DND-41 (cell line): ENCODE measurements at regions not wholly inside any gene's neighbourhood (a gene's known extent, or its start where the extent isn't known, plus 50 kb on each side); places are given as distances from the start of the nearest gene placed in this dataset.
"Not testable (repeated sequence)": the region's sequence is repeated elsewhere in the genome, so short reads cannot be mapped to it uniquely, and the experiment has no call there.

ENCODE experiments used
- ATAC-seq: fragments of 200-7000 bp; cut with Tn5 transposase; 3 replicates; pipeline ENCODE4 v1.9.1; 2021; ENCODE audit warnings: low read depth; ENCODE audit not compliant: insufficient read depth
- DNase-seq: peaks from one replicate; pipeline ENCODE4 v3.0.0-alpha.2; 2020
- H2AFZ ChIP-seq: 2 replicates; pipeline ENCODE4 v1.6.0; 2012; ENCODE audit warnings: low read depth, low read length
- H3K27ac ChIP-seq: 2 replicates; pipeline ENCODE4 v1.5.1; 2012; ENCODE audit warnings: low read length, inconsistent platforms
- H3K27me3 ChIP-seq: fragments of 200-600 bp; sonication (generic); 2 replicates; pipeline ENCODE4 v1.6.0; 2012; ENCODE audit warnings: low read length, mild to moderate bottlenecking, inconsistent platforms; ENCODE audit not compliant: insufficient read depth, poor library complexity
- H3K36me3 ChIP-seq: 2 replicates; pipeline ENCODE4 v1.5.1; 2012; ENCODE audit warnings: low read length, inconsistent platforms; ENCODE audit not compliant: insufficient read depth
- H3K4me1 ChIP-seq: 2 replicates; pipeline ENCODE4 v1.5.1; 2012; ENCODE audit warnings: mild to moderate bottlenecking, low read length; ENCODE audit not compliant: insufficient read depth
- H3K4me2 ChIP-seq: 2 replicates; pipeline ENCODE4 v1.6.0; 2012; ENCODE audit warnings: mild to moderate bottlenecking, moderate library complexity, low read length, inconsistent platforms; ENCODE audit not compliant: insufficient read depth
- H3K4me3 ChIP-seq, 2 experiments: fragments of 200-600 bp in 1 of 2; shearing (Covaris generic) in 1 of 2; 2 replicates each; pipeline ENCODE4 v1.5.1; 2012 to 2016; ENCODE audit warnings: inconsistent platforms in 2 of 2, low read length in 2 of 2, mild to moderate bottlenecking in 2 of 2, low read depth in 1 of 2, moderate library complexity in 1 of 2
- H3K79me2 ChIP-seq: 2 replicates; pipeline ENCODE4 v1.6.0; 2012; ENCODE audit warnings: low read length, inconsistent platforms; ENCODE audit not compliant: insufficient read depth
- H3K9ac ChIP-seq: 2 replicates; pipeline ENCODE4 v1.6.0; 2012; ENCODE audit warnings: low read depth, mild to moderate bottlenecking, inconsistent platforms, low read length, moderate library complexity
- H3K9me3 ChIP-seq: 2 replicates; pipeline ENCODE4 v1.5.1; 2012; ENCODE audit warnings: low read length, moderate library complexity, mild to moderate bottlenecking, inconsistent platforms; ENCODE audit not compliant: insufficient read depth, severe bottlenecking
- H4K20me1 ChIP-seq: 2 replicates; pipeline ENCODE4 v1.6.0; 2012; ENCODE audit warnings: low read length; ENCODE audit not compliant: insufficient read depth
- EZH2 ChIP-seq: IDR thresholded peaks from 3 replicates; pipeline ENCODE4 v1.6.1; 2012; ENCODE audit warnings: borderline replicate concordance, low read depth, mild to moderate bottlenecking, moderate library complexity, low read length, inconsistent platforms; ENCODE audit not compliant: severe bottlenecking
- TF ChIP-seq, protein P1 (sequence below): IDR thresholded peaks from 2 replicates; pipeline ENCODE4 v1.5.1; 2012; ENCODE audit warnings: borderline replicate concordance, low read length, moderate library complexity, mild to moderate bottlenecking; ENCODE audit not compliant: poor library complexity, severe bottlenecking; ENCODE audit errors: extremely low read depth

DNA sequence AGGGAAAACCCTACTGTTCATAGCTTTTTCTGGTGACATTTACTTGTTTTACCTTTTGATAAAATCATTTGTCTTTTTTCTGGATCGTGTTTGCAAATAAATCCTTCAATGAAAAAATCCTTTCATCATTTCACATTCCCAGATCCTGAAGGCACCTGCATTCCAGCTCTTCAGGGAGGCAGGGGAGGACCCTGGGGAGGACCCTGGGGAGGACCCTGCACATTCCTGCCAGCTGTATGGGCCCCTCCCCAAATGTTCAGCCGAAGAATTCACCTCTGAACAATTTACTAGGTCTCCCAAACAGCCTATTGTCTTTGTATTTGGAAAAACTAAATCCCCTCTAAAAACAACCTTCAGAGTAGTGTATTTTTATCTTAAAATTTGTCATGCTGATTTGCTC lies 558.4 kb upstream of the ID2 start:
- ATAC-seq = no peak

DNA sequence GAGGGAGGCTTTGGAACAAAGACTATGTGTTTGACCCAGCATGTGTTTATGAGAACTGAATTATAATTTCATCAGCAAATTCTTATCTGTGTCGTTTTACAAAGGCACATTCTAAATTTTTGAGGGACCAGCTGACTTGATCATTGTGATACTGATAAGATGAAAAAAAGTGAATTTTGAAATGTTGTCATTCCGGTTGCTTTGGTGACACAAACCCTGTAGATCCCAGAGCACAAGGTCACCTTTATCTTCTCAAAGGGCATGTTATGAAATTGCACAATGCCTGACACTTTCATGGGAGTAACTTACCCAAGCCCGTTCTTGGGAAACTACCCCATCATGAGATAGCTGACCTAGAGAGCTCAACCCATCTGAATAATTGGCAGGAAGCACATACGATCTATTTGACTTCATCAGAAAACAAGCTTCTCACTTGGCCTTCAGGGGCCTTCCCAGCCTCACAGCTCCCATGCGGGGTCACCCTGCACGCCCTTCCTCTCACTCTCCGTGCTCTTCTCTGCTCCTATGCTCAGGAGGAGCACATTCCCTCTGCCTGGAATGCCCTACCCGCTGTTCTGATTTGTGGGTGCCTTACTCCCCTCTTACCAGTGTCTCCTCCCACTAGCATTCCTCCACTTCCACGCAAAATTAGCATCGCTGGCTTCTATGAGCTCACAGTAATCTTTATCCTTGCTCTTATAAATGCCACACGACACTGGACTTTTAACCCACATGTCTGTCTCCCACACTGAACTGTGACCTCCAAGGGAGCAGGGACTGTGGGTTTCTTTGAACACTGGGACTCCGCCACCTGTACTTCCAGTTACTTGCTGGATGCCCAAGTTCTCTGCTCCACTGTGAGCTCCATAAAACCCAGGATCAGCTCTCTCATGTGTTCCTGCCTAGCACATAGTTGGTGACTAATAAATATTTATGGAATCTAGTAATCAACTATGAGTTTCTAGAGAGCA lies 555.8 kb upstream of the ID2 start:
- H3K27ac ChIP-seq = no peak overlapping the region
- no peaks in the 10 kb centered on the region for H3K79me2 ChIP-seq
- TF ChIP-seq, protein P1, sequence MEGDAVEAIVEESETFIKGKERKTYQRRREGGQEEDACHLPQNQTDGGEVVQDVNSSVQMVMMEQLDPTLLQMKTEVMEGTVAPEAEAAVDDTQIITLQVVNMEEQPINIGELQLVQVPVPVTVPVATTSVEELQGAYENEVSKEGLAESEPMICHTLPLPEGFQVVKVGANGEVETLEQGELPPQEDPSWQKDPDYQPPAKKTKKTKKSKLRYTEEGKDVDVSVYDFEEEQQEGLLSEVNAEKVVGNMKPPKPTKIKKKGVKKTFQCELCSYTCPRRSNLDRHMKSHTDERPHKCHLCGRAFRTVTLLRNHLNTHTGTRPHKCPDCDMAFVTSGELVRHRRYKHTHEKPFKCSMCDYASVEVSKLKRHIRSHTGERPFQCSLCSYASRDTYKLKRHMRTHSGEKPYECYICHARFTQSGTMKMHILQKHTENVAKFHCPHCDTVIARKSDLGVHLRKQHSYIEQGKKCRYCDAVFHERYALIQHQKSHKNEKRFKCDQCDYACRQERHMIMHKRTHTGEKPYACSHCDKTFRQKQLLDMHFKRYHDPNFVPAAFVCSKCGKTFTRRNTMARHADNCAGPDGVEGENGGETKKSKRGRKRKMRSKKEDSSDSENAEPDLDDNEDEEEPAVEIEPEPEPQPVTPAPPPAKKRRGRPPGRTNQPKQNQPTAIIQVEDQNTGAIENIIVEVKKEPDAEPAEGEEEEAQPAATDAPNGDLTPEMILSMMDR = no peak
- no peak for TF ChIP-seq EZH2
- no peaks in the 10 kb centered on the region for H3K36me3 ChIP-seq
- H3K9ac ChIP-seq = no peak overlapping the region
- no peaks in the 10 kb centered on the region for H3K4me1 ChIP-seq
- no peaks in the 10 kb centered on the region for H4K20me1 ChIP-seq
- no peak overlapping the region for H2AFZ ChIP-seq
- ATAC-seq (no peak), DNase-seq (no peak)
- H3K9me3 ChIP-seq = no peaks in the 10 kb centered on the region
- H3K27me3 ChIP-seq = no peaks in the 10 kb centered on the region
- no peak overlapping the region for H3K4me2 ChIP-seq
- H3K4me3 ChIP-seq = no peak overlapping the region

More for the DNA sequence above, 558.4 kb upstream of the ID2 start:
- H3K4me1 ChIP-seq = no peaks in the 10 kb centered on the region
- H3K4me3 ChIP-seq = no peak overlapping the region
- H2AFZ ChIP-seq = no peak overlapping the region
- H3K4me2 ChIP-seq = no peak overlapping the region
- TF ChIP-seq, protein P1 = no peak
- TF ChIP-seq EZH2 = no peak
- no peak overlapping the region for H3K27ac ChIP-seq
- H3K9me3 ChIP-seq = no peaks in the 10 kb centered on the region
- H3K36me3 ChIP-seq = no peaks in the 10 kb centered on the region
- no peaks in the 10 kb centered on the region for H4K20me1 ChIP-seq
- DNase-seq = no peak
- no peaks in the 10 kb centered on the region for H3K79me2 ChIP-seq
- H3K27me3 ChIP-seq = no peaks in the 10 kb centered on the region
- H3K9ac ChIP-seq = no peak overlapping the region

GRCh38 chr2:8126783-8127182 lies 555.1 kb upstream of the ID2 start:
- Histone ChIP-seq H3K9me3 (no peaks in the 10 kb centered on the region), H3K27me3 (no peaks in the 10 kb centered on the region), H3K27ac (no peak overlapping the region), H3K4me1 (no peaks in the 10 kb centered on the region), H3K9ac (no peak overlapping the region), H3K36me3 (no peaks in the 10 kb centered on the region), H3K4me3 (no peak overlapping the region), H2AFZ (no peak overlapping the region), H3K79me2 (no peaks in the 10 kb centered on the region), H4K20me1 (no peaks in the 10 kb centered on the region), H3K4me2 (no peak overlapping the region)
- DNase-seq = no peak
- no peak for TF ChIP-seq EZH2
- no peak for ATAC-seq

DNA sequence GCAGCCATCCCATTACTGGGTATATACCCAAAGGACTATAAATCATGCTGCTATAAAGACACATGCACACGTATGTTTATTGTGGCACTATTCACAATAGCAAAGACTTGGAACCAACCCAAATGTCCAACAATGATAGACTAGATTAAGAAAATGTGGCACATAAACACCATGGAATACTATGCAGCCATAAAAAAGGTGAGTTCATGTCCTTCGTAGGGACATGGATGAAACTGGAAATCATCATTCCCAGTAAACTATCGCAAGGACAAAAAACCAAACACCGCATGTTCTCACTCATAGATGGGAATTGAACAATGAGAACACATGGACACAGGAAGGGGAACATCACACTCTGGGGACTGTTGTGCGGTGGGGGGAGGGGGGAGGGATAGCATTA lies 550.4 kb upstream of the ID2 start:
- not testable (repeated sequence) for DNase-seq, H3K27me3 ChIP-seq, ATAC-seq

More for the DNA sequence above, 550.4 kb upstream of the ID2 start:
- not testable (repeated sequence) for H3K79me2 ChIP-seq, H3K4me2 ChIP-seq, H3K36me3 ChIP-seq, H3K9ac ChIP-seq, H2AFZ ChIP-seq, H3K27ac ChIP-seq, H4K20me1 ChIP-seq, H3K4me1 ChIP-seq, H3K9me3 ChIP-seq, H3K4me3 ChIP-seq
